IMR-90 (cell line): ENCODE measurements at regions not wholly inside any gene's neighbourhood (a gene's known extent, or its start where the extent isn't known, plus 50 kb on each side); places are given as distances from the start of the nearest gene placed in this dataset.

ENCODE experiments used
- ATAC-seq: fragments of 200-7000 bp; cut with Tn5 transposase; 2 replicates; pipeline ENCODE4 v1.9.1; 2020; ENCODE audit warnings: low read depth, mild to moderate bottlenecking, moderate library complexity
- BruUV-seq: library from RNA; stranded (reverse); fragments of 400-500 nt; replicated peaks from 2 replicates; lab custom pipeline; 2021; lab: Mats Ljungman, UMichigan
- CTCF ChIA-PET: fragments of 300-600 bp; formaldehyde crosslinking; extraction: SDS; loops from one replicate; lab custom pipeline; 2021; ENCODE audit warnings: antibody characterized with exemption; lab: Yijun Ruan, JAX
- POLR2A ChIA-PET: fragments of 300-600 bp; sonication (Branson Sonifier 250); formaldehyde crosslinking; loops from one replicate; lab custom pipeline; 2022; ENCODE audit warnings: antibody characterized with exemption; ENCODE audit not compliant: unreplicated experiment; lab: Charles Lee
- DNase-seq: peaks from one replicate; pipeline ENCODE4 v3.0.0; 2013
- H2AFZ ChIP-seq: replicated peaks from 2 replicates; pipeline ENCODE3; 2013; ENCODE audit warnings: low read length, mild to moderate bottlenecking; ENCODE audit not compliant: poor library complexity
- H2AK5ac ChIP-seq: 2 replicates; pipeline ENCODE4 v1.6.1; 2013; ENCODE audit warnings: low read depth, low read length, inconsistent platforms
- H2AK9ac ChIP-seq: replicated peaks from 2 replicates; pipeline ENCODE3; 2013; ENCODE audit warnings: mild to moderate bottlenecking, low read depth, low read length, moderate library complexity; ENCODE audit not compliant: poor library complexity
- H2BK120ac ChIP-seq: 2 replicates; pipeline ENCODE4 v1.6.1; 2013; ENCODE audit warnings: low read depth, low read length, inconsistent platforms
- H2BK15ac ChIP-seq: 3 replicates; pipeline ENCODE4 v1.6.1; 2013; ENCODE audit warnings: low read depth, low read length, inconsistent platforms
- H2BK20ac ChIP-seq: 2 replicates; pipeline ENCODE4 v1.6.1; 2013; ENCODE audit warnings: low read depth, mild to moderate bottlenecking, inconsistent platforms, low read length, moderate library complexity
- H2BK5ac ChIP-seq: 2 replicates; pipeline ENCODE4 v1.6.1; 2013; ENCODE audit warnings: mild to moderate bottlenecking, low read depth, low read length, inconsistent platforms; ENCODE audit not compliant: poor library complexity, severe bottlenecking
- H3K14ac ChIP-seq: replicated peaks from 2 replicates; pipeline ENCODE4 v1.6.1; 2013; ENCODE audit warnings: low read depth, low read length, inconsistent platforms
- H3K18ac ChIP-seq: 2 replicates; pipeline ENCODE4 v1.6.1; 2013; ENCODE audit warnings: low read depth, low read length, control low read depth
- H3K23ac ChIP-seq: 2 replicates; pipeline ENCODE4 v1.6.1; 2013; ENCODE audit warnings: low read depth, low read length, inconsistent platforms
- H3K27ac ChIP-seq: 2 replicates; pipeline ENCODE4 v1.5.1; 2013; ENCODE audit warnings: mild to moderate bottlenecking, control low read depth, low read length; ENCODE audit not compliant: insufficient read depth
- H3K27me3 ChIP-seq: 2 replicates; pipeline ENCODE4 v1.6.1; 2013; ENCODE audit warnings: low read length; ENCODE audit not compliant: control insufficient read depth, insufficient read depth
- H3K36me3 ChIP-seq: 2 replicates; pipeline ENCODE4 v1.6.1; 2013; ENCODE audit warnings: low read length, mixed read lengths; ENCODE audit not compliant: control insufficient read depth, insufficient read depth
- H3K4ac ChIP-seq: 2 replicates; pipeline ENCODE4 v1.6.1; 2013; ENCODE audit warnings: low read depth, low read length, inconsistent platforms
- H3K4me1 ChIP-seq: 2 replicates; pipeline ENCODE4 v1.6.1; 2013; ENCODE audit warnings: low read length, mixed read lengths; ENCODE audit not compliant: control insufficient read depth, insufficient read depth
- H3K4me2 ChIP-seq: 2 replicates; pipeline ENCODE4 v1.6.1; 2013; ENCODE audit warnings: low read depth, mild to moderate bottlenecking, control low read depth, low read length, moderate library complexity
- H3K4me3 ChIP-seq: 2 replicates; pipeline ENCODE4 v1.5.1; 2013; ENCODE audit warnings: low read depth, mild to moderate bottlenecking, control low read depth, low read length, moderate library complexity; ENCODE audit not compliant: insufficient read depth
- H3K56ac ChIP-seq: 2 replicates; pipeline ENCODE4 v1.6.1; 2013; ENCODE audit warnings: low read length, inconsistent platforms; ENCODE audit not compliant: insufficient read depth; ENCODE audit errors: extremely low read depth
- H3K79me1 ChIP-seq, 2 experiments: 2 replicates each; pipeline ENCODE4 v1.6.1; 2013; ENCODE audit warnings: low read length in 2 of 2, inconsistent platforms in 1 of 2, low read depth in 1 of 2
- H3K9ac ChIP-seq: 2 replicates; pipeline ENCODE4 v1.6.1; 2013; ENCODE audit warnings: low read depth, low read length, control low read depth
- H3K9me1 ChIP-seq: 2 replicates; pipeline ENCODE4 v1.6.1; 2013; ENCODE audit warnings: low read length, inconsistent platforms; ENCODE audit not compliant: insufficient read depth
- H3K9me3 ChIP-seq: 2 replicates; pipeline ENCODE4 v1.6.1; 2013; ENCODE audit warnings: low read length; ENCODE audit not compliant: control insufficient read depth, insufficient read depth
- H4K20me1 ChIP-seq: 2 replicates; pipeline ENCODE4 v1.6.1; 2013; ENCODE audit warnings: low read length, inconsistent platforms; ENCODE audit not compliant: insufficient read depth
- H4K5ac ChIP-seq: 2 replicates; pipeline ENCODE4 v1.6.1; 2013; ENCODE audit warnings: mild to moderate bottlenecking, low read depth, low read length, control low read depth
- H4K8ac ChIP-seq, 2 experiments: 2 replicates each; pipeline ENCODE4 v1.6.1; 2013; ENCODE audit warnings: low read depth in 2 of 2, low read length in 2 of 2, control low read depth in 1 of 2, inconsistent platforms in 1 of 2
- H4K91ac ChIP-seq: 2 replicates; pipeline ENCODE4 v1.6.1; 2013; ENCODE audit warnings: low read depth, low read length, inconsistent platforms; ENCODE audit not compliant: insufficient read depth
- BHLHE40 ChIP-seq: fragments of 150-350 bp; IDR thresholded peaks from 2 replicates; pipeline ENCODE4 v1.6.1; 2016; ENCODE audit warnings: mild to moderate bottlenecking, low read depth, low read length
- CEBPB ChIP-seq: IDR thresholded peaks from 2 replicates; pipeline ENCODE4 v1.6.1; 2012; ENCODE audit warnings: low read depth, low read length, improper control_type of control experiment
- CHD1 ChIP-seq: IDR thresholded peaks from 2 replicates; pipeline ENCODE4 v1.6.1; 2012; ENCODE audit warnings: low read depth, low read length, improper control_type of control experiment
- CTCF ChIP-seq: conservative IDR thresholded peaks from 2 replicates; pipeline ENCODE4 v1.5.1; 2012; ENCODE audit warnings: mild to moderate bottlenecking, low read depth, low read length, improper control_type of control experiment
- NFE2L2 ChIP-seq: fragments of 150-350 bp; IDR thresholded peaks from 2 replicates; pipeline ENCODE4 v1.6.1; 2016; ENCODE audit warnings: low read depth, mild to moderate bottlenecking, low read length
- RAD21 ChIP-seq: IDR thresholded peaks from 2 replicates; pipeline ENCODE4 v1.6.1; 2012; ENCODE audit warnings: low read length, improper control_type of control experiment
- RFX5 ChIP-seq: IDR thresholded peaks from 2 replicates; pipeline ENCODE4 v1.8.0; 2012; ENCODE audit warnings: low read depth, mild to moderate bottlenecking, low read length, moderate library complexity
- WGBS, 2 experiments: methylation state at CpG; one replicate each; pipeline versions ENCODE4 v1.1.5 to v1.1.7; 2013; ENCODE audit warnings: missing lambda C conversion rate in 2 of 2; ENCODE audit not compliant: insufficient read length in 1 of 2; ENCODE audit errors: extremely low coverage in 2 of 2; 5-methylcytosine and 5-hydroxymethylcytosine counted together
- dilution Hi-C: fragments of 300-500 bp; cut with HindIII; formaldehyde crosslinking; loops from one replicate; pipeline ENCODE4 v1.14.3; 2018; ENCODE audit warnings: low sequenced_read_pairs; ENCODE audit not compliant: unreplicated experiment
- in situ Hi-C: fragments of 300-500 bp; cut with MboI; formaldehyde crosslinking; loops from 3 replicates; pipeline ENCODE4 v1.14.3; 2019; ENCODE audit warnings: low sequenced_read_pairs, inconsistent platforms, mixed read lengths
- intact Hi-C: fragments of 100-400 bp; cut with micrococcal nuclease; formaldehyde crosslinking; loops from 2 replicates; pipeline ENCODE4 v1.10.0; 2022
- TF ChIP-seq, protein P1 (sequence below): fragments of 150-350 bp; IDR thresholded peaks from 2 replicates; pipeline ENCODE4 v1.6.1; 2016; ENCODE audit warnings: low read depth, mild to moderate bottlenecking, low read length, moderate library complexity, borderline replicate concordance

- H3K9me3 ChIP-seq, result no peaks in the 10 kb centered on the region
- no peak for DNase-seq
- ChIA-PET CTCF (no interaction called here), POLR2A (no interaction called here)
- no peak overlapping the region for H2BK20ac ChIP-seq
- no peak for TF ChIP-seq CEBPB
- TF ChIP-seq RAD21, result no peak
- TF ChIP-seq, protein P1, sequence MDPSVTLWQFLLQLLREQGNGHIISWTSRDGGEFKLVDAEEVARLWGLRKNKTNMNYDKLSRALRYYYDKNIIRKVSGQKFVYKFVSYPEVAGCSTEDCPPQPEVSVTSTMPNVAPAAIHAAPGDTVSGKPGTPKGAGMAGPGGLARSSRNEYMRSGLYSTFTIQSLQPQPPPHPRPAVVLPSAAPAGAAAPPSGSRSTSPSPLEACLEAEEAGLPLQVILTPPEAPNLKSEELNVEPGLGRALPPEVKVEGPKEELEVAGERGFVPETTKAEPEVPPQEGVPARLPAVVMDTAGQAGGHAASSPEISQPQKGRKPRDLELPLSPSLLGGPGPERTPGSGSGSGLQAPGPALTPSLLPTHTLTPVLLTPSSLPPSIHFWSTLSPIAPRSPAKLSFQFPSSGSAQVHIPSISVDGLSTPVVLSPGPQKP, result no peak
- TF ChIP-seq BHLHE40, result no peak
- no peak for TF ChIP-seq CHD1
- TF ChIP-seq CTCF, result no peak
- TF ChIP-seq RFX5, result no peak
- no peak for TF ChIP-seq NFE2L2
- no peak overlapping the region for H2BK120ac ChIP-seq
- H3K4me3 ChIP-seq, result no peak overlapping the region
- no peaks in the 10 kb centered on the region for H3K27me3 ChIP-seq
- ATAC-seq, result no peak
- no peaks in the 10 kb centered on the region for H3K79me1 ChIP-seq
- H4K91ac ChIP-seq, result no peak overlapping the region
- H2BK15ac ChIP-seq, result no peak overlapping the region
- H3K9ac ChIP-seq, result no peak overlapping the region
- H3K18ac ChIP-seq, result no peak overlapping the region
- WGBS, 2 experiments, result 38% methylated on average over 2 of the region's 3 CpGs; no CpG with 5 or more reads in 1 of the 2 experiments
- no peak overlapping the region for H2AK5ac ChIP-seq
- no peak overlapping the region for H3K27ac ChIP-seq
- no peak overlapping the region for H2AFZ ChIP-seq
- no peak overlapping the region for H3K56ac ChIP-seq
- no peak overlapping the region for H2AK9ac ChIP-seq
- H3K4me1 ChIP-seq, result no peaks in the 10 kb centered on the region
- H3K4ac ChIP-seq, result no peak overlapping the region
- H4K20me1 ChIP-seq, result no peaks in the 10 kb centered on the region
- H3K9me1 ChIP-seq, result no peaks in the 10 kb centered on the region
- no peak overlapping the region for H3K14ac ChIP-seq
- in situ Hi-C loops (no loop called here), intact Hi-C loops (no loop called here), dilution Hi-C loops (no loop called here)
- no peak overlapping the region for H3K23ac ChIP-seq
- H2BK5ac ChIP-seq, result no peak overlapping the region
- no peak overlapping the region for H4K5ac ChIP-seq
- H4K8ac ChIP-seq, result no peak overlapping the region
- H3K4me2 ChIP-seq, result no peak overlapping the region
- H3K36me3 ChIP-seq, result no peaks in the 10 kb centered on the region
- no TSS peak for BruUV-seq
Observed at GRCh38 chr14:49297102-49297501, 289.1 kb downstream of the RPS29 start.
